Peyer's patch (tissue), 4 donors: ENCODE measurements at regions not wholly inside any gene's neighbourhood (a gene's known extent, or its start where the extent isn't known, plus 50 kb on each side); places are given as distances from the start of the nearest gene placed in this dataset.

ENCODE experiments used
- DNase-seq, 3 donors: peaks; one replicate each; pipeline ENCODE4 v3.0.0-alpha.2; 2017 to 2019
- H3K27ac ChIP-seq, 4 donors: fragments of 200-600 bp; sonication (generic); one replicate each; pipeline ENCODE4 v1.5.1; 2016 to 2019
- H3K27me3 ChIP-seq, 2 donors: fragments of 200-600 bp; sonication (generic); one replicate each; pipeline ENCODE4 v1.5.1; 2019
- H3K36me3 ChIP-seq, 3 donors: fragments of 200-600 bp; sonication (generic); one replicate each; pipeline ENCODE4 v1.5.1; 2016 to 2019
- H3K4me1 ChIP-seq, 4 donors: fragments of 200-600 bp; sonication (generic); one replicate each; pipeline ENCODE4 v1.5.1; 2016 to 2019
- H3K4me3 ChIP-seq, 4 donors: fragments of 200-600 bp; sonication (generic); 1 replicate in 3 of 4; 2 replicates in 1 of 4; pipeline ENCODE4 v1.5.1; 2016 to 2019; ENCODE audit warnings: mild to moderate bottlenecking in 1 of 4
- H3K9me3 ChIP-seq, 4 donors: fragments of 200-600 bp; sonication (generic); one replicate each; pipeline ENCODE4 v1.5.1; 2016 to 2019; ENCODE audit warnings: mild to moderate bottlenecking in 1 of 4
- POLR2A ChIP-seq, 2 donors: fragments of 450-650 bp; IDR thresholded peaks; one replicate each; pipeline ENCODE4 v1.5.1; 2017; ENCODE audit warnings: antibody characterized with exemption in 2 of 2, mild to moderate bottlenecking in 2 of 2, moderate library complexity in 2 of 2
- TF ChIP-seq, protein P1 (sequence below), 6 experiments: fragments of 450-650 bp in 4 of 6; fragments of 200-600 bp in 2 of 6; sonication (generic) in 1 of 6; IDR thresholded peaks; one replicate each; pipeline ENCODE4 v1.5.1; 2017 to 2019; ENCODE audit warnings: antibody characterized with exemption in 6 of 6, mild to moderate bottlenecking in 3 of 6, moderate library complexity in 1 of 6

DNA sequence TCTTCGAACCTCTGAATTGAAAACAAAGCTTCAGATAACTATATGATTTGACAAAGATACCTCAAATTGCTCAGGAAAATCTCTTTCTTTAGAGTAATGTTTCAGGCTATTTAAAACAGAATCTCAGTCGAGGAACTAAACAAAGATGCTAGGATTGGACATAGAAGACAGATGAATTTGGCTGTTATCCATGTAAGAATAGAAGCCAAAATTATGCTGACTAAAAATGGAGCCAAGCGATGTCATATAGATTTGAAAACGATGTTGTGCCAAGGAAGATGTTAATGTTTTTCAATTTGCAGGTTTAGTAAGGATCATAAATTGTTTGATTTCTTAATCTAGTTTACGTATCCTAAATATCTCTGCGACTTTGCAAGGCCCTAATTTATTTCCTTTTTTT, 295.9 kb downstream of the FOXG1 start:
- no peak overlapping the region for H3K27ac ChIP-seq
- TF ChIP-seq POLR2A (IDR thresholded peaks at IDR 0.05) = no peak
- TF ChIP-seq, protein P1, sequence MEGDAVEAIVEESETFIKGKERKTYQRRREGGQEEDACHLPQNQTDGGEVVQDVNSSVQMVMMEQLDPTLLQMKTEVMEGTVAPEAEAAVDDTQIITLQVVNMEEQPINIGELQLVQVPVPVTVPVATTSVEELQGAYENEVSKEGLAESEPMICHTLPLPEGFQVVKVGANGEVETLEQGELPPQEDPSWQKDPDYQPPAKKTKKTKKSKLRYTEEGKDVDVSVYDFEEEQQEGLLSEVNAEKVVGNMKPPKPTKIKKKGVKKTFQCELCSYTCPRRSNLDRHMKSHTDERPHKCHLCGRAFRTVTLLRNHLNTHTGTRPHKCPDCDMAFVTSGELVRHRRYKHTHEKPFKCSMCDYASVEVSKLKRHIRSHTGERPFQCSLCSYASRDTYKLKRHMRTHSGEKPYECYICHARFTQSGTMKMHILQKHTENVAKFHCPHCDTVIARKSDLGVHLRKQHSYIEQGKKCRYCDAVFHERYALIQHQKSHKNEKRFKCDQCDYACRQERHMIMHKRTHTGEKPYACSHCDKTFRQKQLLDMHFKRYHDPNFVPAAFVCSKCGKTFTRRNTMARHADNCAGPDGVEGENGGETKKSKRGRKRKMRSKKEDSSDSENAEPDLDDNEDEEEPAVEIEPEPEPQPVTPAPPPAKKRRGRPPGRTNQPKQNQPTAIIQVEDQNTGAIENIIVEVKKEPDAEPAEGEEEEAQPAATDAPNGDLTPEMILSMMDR (IDR thresholded peaks at IDR 0.05) = no peak

DNA sequence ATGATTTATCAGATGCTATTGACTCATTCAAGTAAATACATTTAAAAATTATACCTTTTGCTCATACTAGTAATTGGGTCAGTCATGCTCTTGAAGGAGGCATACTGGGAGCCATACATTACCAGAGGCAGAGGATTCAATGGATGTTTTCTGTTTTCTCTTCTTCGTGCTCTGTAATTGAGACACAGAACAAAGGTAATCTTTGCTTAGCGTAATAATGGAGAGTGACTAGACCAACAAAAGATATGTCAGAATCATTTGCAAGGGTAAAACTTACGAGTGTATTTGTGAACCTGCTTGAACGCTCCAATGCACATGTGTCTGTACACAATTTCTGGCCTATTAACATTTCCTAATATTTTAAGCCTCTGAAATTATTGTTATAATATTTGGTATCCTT, 296.4 kb downstream of the FOXG1 start:
- DNase-seq = no peak
- Histone ChIP-seq H3K27ac (no peak overlapping the region), H3K27me3 (no peaks in the 10 kb centered on the region), H3K4me1 (no peaks in the 10 kb centered on the region), H3K36me3 (no peaks in the 10 kb centered on the region), H3K9me3 (no peaks in the 10 kb centered on the region), H3K4me3 (no peak overlapping the region)
- TF ChIP-seq, protein P1 (IDR thresholded peaks at IDR 0.05) = no peak
- TF ChIP-seq POLR2A (IDR thresholded peaks at IDR 0.05) = no peak

More for the DNA sequence above, 295.9 kb downstream of the FOXG1 start:
- no peak for DNase-seq
- Histone ChIP-seq H3K36me3 (no peaks in the 10 kb centered on the region), H3K4me1 (no peaks in the 10 kb centered on the region), H3K4me3 (no peak overlapping the region), H3K9me3 (no peaks in the 10 kb centered on the region), H3K27me3 (no peaks in the 10 kb centered on the region)

DNA sequence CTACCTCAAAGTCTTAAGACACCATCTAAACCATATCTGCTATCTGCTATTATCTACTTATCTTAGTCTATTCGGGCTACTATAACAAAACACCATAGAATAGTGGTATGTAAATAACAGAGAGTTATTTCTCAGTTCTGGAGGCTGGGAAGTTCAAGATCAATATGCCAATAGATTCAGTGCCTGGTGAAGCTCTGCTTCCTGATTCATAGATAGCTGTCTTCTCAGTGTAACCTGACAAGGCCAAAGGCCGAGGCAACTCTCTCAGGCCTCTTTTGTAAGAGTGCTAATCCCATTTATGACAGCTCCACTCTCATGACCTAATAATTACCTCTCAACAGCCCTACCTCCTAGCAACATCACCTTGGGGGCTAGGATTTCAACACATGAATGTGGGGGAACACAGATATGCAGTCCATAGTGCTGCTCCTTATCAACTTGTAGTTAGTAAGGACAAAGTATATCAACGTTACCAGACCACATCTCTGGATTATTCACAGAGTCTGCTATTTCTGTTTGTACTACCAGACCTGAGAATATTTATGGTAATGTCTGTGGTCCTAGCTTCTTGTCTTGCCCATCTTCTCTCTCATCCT, 297.8 kb downstream of the FOXG1 start:
- H3K27me3 ChIP-seq = no peaks in the 10 kb centered on the region
- no peak for TF ChIP-seq POLR2A (IDR thresholded peaks at IDR 0.05)
- TF ChIP-seq, protein P1 (IDR thresholded peaks at IDR 0.05) = no peak
- DNase-seq = no peak

DNA sequence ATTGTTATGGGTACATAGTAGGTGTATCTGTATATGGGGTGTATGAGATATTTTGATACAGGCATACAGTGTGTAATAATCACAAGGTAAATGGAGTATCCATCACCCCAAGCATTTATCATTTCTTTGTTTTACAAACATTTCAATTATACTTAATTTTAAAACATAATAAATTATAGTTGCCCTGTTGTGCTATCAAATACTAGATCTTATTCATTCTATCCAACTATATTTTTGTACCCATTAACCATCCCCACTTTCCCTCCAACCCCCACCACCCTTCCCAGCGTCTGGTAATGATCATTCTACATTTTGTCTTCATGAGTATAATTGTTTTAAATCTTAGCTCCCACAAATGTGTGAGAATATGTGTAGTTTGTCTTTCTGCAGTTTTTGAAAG, 302.6 kb downstream of the FOXG1 start:
- TF ChIP-seq, protein P1 (IDR thresholded peaks at IDR 0.05) = no peak
- no peak for TF ChIP-seq POLR2A (IDR thresholded peaks at IDR 0.05)
- no peaks in the 10 kb centered on the region for H3K9me3 ChIP-seq
- no peak for DNase-seq
- no peak overlapping the region for H3K4me3 ChIP-seq
- H3K27me3 ChIP-seq = no peaks in the 10 kb centered on the region
- no peaks in the 10 kb centered on the region for H3K36me3 ChIP-seq
- H3K27ac ChIP-seq = no peak overlapping the region
- no peaks in the 10 kb centered on the region for H3K4me1 ChIP-seq

More for the DNA sequence above, 297.8 kb downstream of the FOXG1 start:
- H3K4me3 ChIP-seq = no peak overlapping the region
- no peak overlapping the region for H3K27ac ChIP-seq
- no peaks in the 10 kb centered on the region for H3K36me3 ChIP-seq
- H3K9me3 ChIP-seq = no peaks in the 10 kb centered on the region
- no peaks in the 10 kb centered on the region for H3K4me1 ChIP-seq

DNA sequence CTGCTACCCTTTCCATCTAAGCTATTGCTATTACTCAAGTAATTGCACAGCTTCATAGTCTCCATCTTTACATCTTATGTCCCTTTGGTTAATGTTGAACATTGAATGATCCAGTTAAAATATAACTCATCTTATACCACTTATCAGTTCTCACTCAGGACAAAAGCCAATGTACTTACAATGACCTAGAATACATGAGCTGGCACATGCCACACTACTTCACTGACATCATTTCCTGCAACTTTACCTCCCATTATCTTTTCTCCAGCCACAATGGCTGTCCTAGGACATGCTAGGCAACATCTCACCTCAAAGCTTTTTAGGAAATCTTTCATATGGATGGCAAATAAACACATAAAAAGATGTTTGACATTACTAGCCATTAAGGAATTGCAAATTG, 309.2 kb downstream of the FOXG1 start:
- no peak for DNase-seq
- TF ChIP-seq, protein P1 (IDR thresholded peaks at IDR 0.05) = no peak
- Histone ChIP-seq H3K27ac (no peak overlapping the region), H3K4me1 (no peaks in the 10 kb centered on the region), H3K9me3 (no peaks in the 10 kb centered on the region), H3K27me3 (no peaks in the 10 kb centered on the region), H3K4me3 (no peak overlapping the region), H3K36me3 (no peaks in the 10 kb centered on the region)

DNA sequence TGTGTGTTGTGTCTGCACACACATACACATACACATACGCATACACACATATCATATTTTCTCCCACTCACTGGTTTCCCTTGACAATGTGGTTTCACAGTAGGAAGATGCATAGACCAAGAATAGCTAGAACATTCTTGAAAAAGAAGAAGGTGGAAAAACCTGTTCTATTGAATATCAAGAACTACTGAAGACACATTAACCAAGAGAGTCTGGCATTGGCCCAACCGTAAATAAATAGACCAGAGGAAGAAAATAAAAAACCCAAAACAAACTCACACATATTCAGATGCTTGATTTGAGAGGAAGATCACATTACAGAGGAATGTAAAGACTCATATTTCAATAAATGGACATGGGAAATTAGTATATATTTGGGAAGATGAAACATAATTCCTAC, 311.3 kb downstream of the FOXG1 start:
- H3K27ac ChIP-seq = no peak overlapping the region
- no peaks in the 10 kb centered on the region for H3K9me3 ChIP-seq
- H3K36me3 ChIP-seq = no peaks in the 10 kb centered on the region
- H3K4me3 ChIP-seq = no peak overlapping the region
- H3K27me3 ChIP-seq = no peaks in the 10 kb centered on the region
- no peaks in the 10 kb centered on the region for H3K4me1 ChIP-seq
- no peak for DNase-seq
- TF ChIP-seq, protein P1 (IDR thresholded peaks at IDR 0.05) = no peak
- TF ChIP-seq POLR2A (IDR thresholded peaks at IDR 0.05) = no peak
